SK-N-SH (cell line): ENCODE measurements at regions not wholly inside any gene's neighbourhood (a gene's known extent, or its start where the extent isn't known, plus 50 kb on each side); places are given as distances from the start of the nearest gene placed in this dataset.

Experiments used
- CTCF ChIA-PET: fragments of 300-600, 350-600 bp; formaldehyde crosslinking; extraction: SDS; loops from one replicate; lab custom pipeline; 2021; lab: Yijun Ruan, JAX
- POLR2A ChIA-PET: fragments of 350-600 bp; sonication (Branson Sonifier 250); formaldehyde crosslinking; extraction: SDS; loops from one replicate; lab custom pipeline; 2020; ENCODE audit warnings: antibody characterized with exemption, inconsistent platforms; lab: Yijun Ruan, JAX
- DNase-seq: peaks from one replicate; pipeline ENCODE4 v3.0.0; 2012
- H2AFZ ChIP-seq: fragments of 200-600 bp; sonication (generic); 2 replicates; pipeline ENCODE4 v1.8.1; 2016; ENCODE audit warnings: antibody characterized with exemption, mild to moderate bottlenecking, low read depth
- H3F3A ChIP-seq: fragments of 200-600 bp; sonication (generic); replicated peaks from 2 replicates; pipeline ENCODE3; 2016; ENCODE audit warnings: antibody characterized with exemption, mild to moderate bottlenecking; ENCODE audit not compliant: insufficient read depth
- H3K27ac ChIP-seq, 2 experiments: fragments of 200-500 bp in 1 of 2; fragments of 200-600 bp in 1 of 2; sonication (Bioruptor generic) in 1 of 2; sonication (generic), shearing (Covaris generic) in 1 of 2; 2 replicates each; pipeline versions ENCODE4 v1.5.1 to v1.6.1; 2014 to 2016; ENCODE audit warnings: low read depth in 2 of 2, inconsistent platforms in 1 of 2, low read length in 1 of 2, mild to moderate bottlenecking in 1 of 2, mixed read lengths in 1 of 2
- H3K27me3 ChIP-seq: fragments of 200-600 bp; sonication (generic), shearing (Covaris generic); 2 replicates; pipeline ENCODE4 v1.6.1; 2016; ENCODE audit warnings: mixed run types; ENCODE audit not compliant: insufficient read depth
- H3K36me3 ChIP-seq, 2 experiments: fragments of 200-500 bp in 1 of 2; fragments of 200-600 bp in 1 of 2; sonication (Bioruptor generic) in 1 of 2; sonication (generic) in 1 of 2; replicated peaks in 1 of 2; 2 replicates each; pipeline versions ENCODE3 to v1.5.1; 2014 to 2016; ENCODE audit warnings: low read length in 1 of 2, mild to moderate bottlenecking in 1 of 2; ENCODE audit not compliant: insufficient read depth in 2 of 2, control insufficient read depth in 1 of 2
- H3K4me1 ChIP-seq, 2 experiments: fragments of 200-500 bp in 1 of 2; fragments of 200-600 bp in 1 of 2; sonication (Bioruptor generic) in 1 of 2; sonication (generic), shearing (Covaris generic) in 1 of 2; 2 replicates each; pipeline versions ENCODE4 v1.5.1 to v1.6.1; 2014 to 2016; ENCODE audit warnings: low read depth in 1 of 2, low read length in 1 of 2, mixed run types in 1 of 2; ENCODE audit not compliant: insufficient read depth in 2 of 2, control insufficient read depth in 1 of 2
- H3K4me2 ChIP-seq: fragments of 200-600 bp; sonication (generic), shearing (Covaris generic); 2 replicates; pipeline ENCODE4 v1.6.1; 2017; ENCODE audit warnings: mixed run types
- H3K4me3 ChIP-seq, 2 experiments: fragments of 200-500 bp in 1 of 2; fragments of 200-600 bp in 1 of 2; sonication (Bioruptor generic) in 1 of 2; sonication (generic), shearing (Covaris generic) in 1 of 2; 2 replicates each; pipeline versions ENCODE4 v1.5.1 to v1.8.1; 2014 to 2016; ENCODE audit warnings: low read depth in 2 of 2, inconsistent platforms in 1 of 2, low read length in 1 of 2, mild to moderate bottlenecking in 1 of 2, mixed read lengths in 1 of 2, moderate library complexity in 1 of 2
- H3K79me2 ChIP-seq: fragments of 200-600 bp; sonication (generic); 2 replicates; pipeline ENCODE4 v1.8.1; 2017; ENCODE audit warnings: mild to moderate bottlenecking; ENCODE audit not compliant: insufficient read depth
- H3K9ac ChIP-seq: fragments of 200-600 bp; sonication (generic); 2 replicates; pipeline ENCODE4 v1.6.1; 2017; ENCODE audit warnings: mixed run types
- H3K9me2 ChIP-seq: fragments of 200-600 bp; sonication (generic); 2 replicates; pipeline ENCODE4 v1.6.1; 2017; ENCODE audit warnings: mixed run types
- H3K9me3 ChIP-seq: fragments of 200-600 bp; sonication (generic); 2 replicates; pipeline ENCODE4 v1.6.1; 2017; ENCODE audit warnings: mixed run types, mild to moderate bottlenecking, moderate library complexity
- H4K20me1 ChIP-seq: fragments of 200-600 bp; sonication (generic); 2 replicates; pipeline ENCODE4 v1.6.1; 2017; ENCODE audit warnings: mild to moderate bottlenecking, mixed run types; ENCODE audit not compliant: insufficient read depth
- CHD2 ChIP-seq: fragments of 150-350 bp; IDR thresholded peaks from 2 replicates; pipeline ENCODE4 v1.6.1; 2018; ENCODE audit warnings: low read length; ENCODE audit not compliant: partially characterized antibody
- EP300 ChIP-seq, 2 experiments: IDR thresholded peaks; 2 replicates each; pipeline versions ENCODE4 v1.4.0 to v1.6.1; 2012; ENCODE audit warnings: borderline replicate concordance in 1 of 2, low read depth in 1 of 2, low read length in 1 of 2
- EZH2phosphoT487 ChIP-seq: fragments of 200-600 bp; sonication (generic); IDR thresholded peaks from 2 replicates; pipeline ENCODE4 v1.6.1; 2017; ENCODE audit warnings: low read depth, mixed run types, mild to moderate bottlenecking, antibody characterized with exemption, moderate library complexity, borderline replicate concordance
- FOXJ3 ChIP-seq: sonication (generic); formaldehyde crosslinking; IDR thresholded peaks from 2 replicates; pipeline ENCODE4 v1.5.1; 2020; ENCODE audit warnings: mild to moderate bottlenecking, missing genetic modification reagents
- GABPA ChIP-seq: IDR thresholded peaks from 2 replicates; pipeline ENCODE4 v1.4.0; 2012; ENCODE audit warnings: low read depth, mild to moderate bottlenecking
- GATA2 ChIP-seq: sonication (generic); formaldehyde crosslinking; IDR thresholded peaks from 2 replicates; pipeline ENCODE4 v1.5.0; 2020; ENCODE audit warnings: mild to moderate bottlenecking, missing genetic modification reagents
- JUND ChIP-seq: IDR thresholded peaks from 2 replicates; pipeline ENCODE4 v1.4.0; 2012
- MXI1 ChIP-seq: IDR thresholded peaks from 2 replicates; pipeline ENCODE4 v1.6.1; 2012; ENCODE audit warnings: mild to moderate bottlenecking, low read depth, low read length, improper control_type of control experiment
- NRF1 ChIP-seq: IDR thresholded peaks from 2 replicates; pipeline ENCODE4 v1.6.1; 2012; ENCODE audit warnings: low read depth, mild to moderate bottlenecking, low read length
- POLR2AphosphoS5 ChIP-seq: IDR thresholded peaks from 2 replicates; pipeline ENCODE4 v1.6.1; 2012; ENCODE audit warnings: low read depth, low read length
- RAD21 ChIP-seq: IDR thresholded peaks from 2 replicates; pipeline ENCODE4 v1.6.1; 2012; ENCODE audit warnings: mild to moderate bottlenecking, low read length
- RCOR1 ChIP-seq: fragments of 150-350 bp; IDR thresholded peaks from 2 replicates; pipeline ENCODE4 v1.6.1; 2017; ENCODE audit warnings: antibody characterized with exemption, low read length
- RFX5 ChIP-seq: IDR thresholded peaks from 2 replicates; pipeline ENCODE4 v1.6.1; 2012; ENCODE audit warnings: mild to moderate bottlenecking, improper control_type of control experiment, low read length
- SMC3 ChIP-seq: IDR thresholded peaks from 2 replicates; pipeline ENCODE4 v1.6.1; 2012; ENCODE audit warnings: low read depth, low read length, improper control_type of control experiment
- TAF1 ChIP-seq: IDR thresholded peaks from 2 replicates; pipeline ENCODE4 v1.6.1; 2012; ENCODE audit warnings: low read depth, mild to moderate bottlenecking, low read length, moderate library complexity, borderline replicate concordance
- TCF12 ChIP-seq: IDR thresholded peaks from 2 replicates; pipeline ENCODE4 v1.4.0; 2012
- TEAD4 ChIP-seq: IDR thresholded peaks from 2 replicates; pipeline ENCODE4 v1.4.0; 2012; ENCODE audit warnings: mild to moderate bottlenecking, borderline replicate concordance; ENCODE audit not compliant: insufficient read depth
- YY1 ChIP-seq: IDR thresholded peaks from 2 replicates; pipeline ENCODE4 v1.4.0; 2012; ENCODE audit warnings: low read depth, mild to moderate bottlenecking
- WGBS: methylation state at CpG from one replicate; pipeline ENCODE4 v1.1.6; 2017; ENCODE audit warnings: low lambda C conversion rate; 5-methylcytosine and 5-hydroxymethylcytosine counted together
- TF ChIP-seq, protein P1 (sequence below): IDR thresholded peaks from 2 replicates; pipeline ENCODE4; 2012
- TF ChIP-seq, protein P2 (sequence below): fragments of 200-600 bp; sonication (generic); IDR thresholded peaks from 2 replicates; pipeline ENCODE4 v1.6.1; 2017; ENCODE audit warnings: antibody characterized with exemption, mild to moderate bottlenecking, moderate library complexity
- TF ChIP-seq, protein P3 (sequence below): IDR thresholded peaks from 2 replicates; pipeline ENCODE4 v1.4.0; 2012; ENCODE audit warnings: low read depth
- TF ChIP-seq, protein P4 (sequence below): IDR thresholded peaks from 2 replicates; pipeline ENCODE4 v1.4.0; 2012; ENCODE audit warnings: low read depth, borderline replicate concordance

DNA sequence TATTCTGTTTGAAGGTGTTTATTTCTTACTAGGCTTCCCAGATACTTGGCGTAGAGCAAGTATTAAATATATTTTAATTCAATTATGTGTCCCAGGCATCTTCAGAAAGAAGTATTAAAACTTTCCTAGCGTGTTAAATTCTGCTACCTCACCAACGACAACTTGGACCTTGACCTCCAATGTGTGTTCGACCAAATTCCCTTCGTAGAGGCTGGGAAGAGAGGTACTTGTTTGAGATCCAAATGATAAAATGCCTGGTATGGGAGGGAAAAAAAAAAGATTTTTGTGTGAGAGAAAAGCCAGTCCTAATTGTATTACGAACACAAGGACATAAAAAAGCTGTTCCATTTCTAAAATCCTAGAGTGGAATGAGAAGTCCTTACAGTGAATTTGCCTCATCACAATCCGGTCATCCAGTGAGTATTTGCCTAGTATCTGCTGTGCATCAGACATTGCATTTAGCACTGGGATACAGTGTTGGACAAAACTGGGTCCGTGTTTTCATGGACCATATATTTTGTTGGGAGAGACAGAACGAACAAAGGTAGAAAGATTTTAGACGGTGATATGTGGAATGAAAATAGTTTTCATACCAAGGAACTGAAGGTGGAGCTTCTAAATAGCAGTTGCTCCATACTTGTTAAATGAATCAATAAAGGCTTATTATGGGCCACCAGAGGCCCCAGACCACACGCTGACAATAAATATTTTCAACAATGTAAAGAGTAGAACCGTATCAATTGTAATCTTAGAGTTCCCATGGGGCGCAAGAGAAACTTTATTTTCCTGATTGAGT, 103.1 kb downstream of the KIF4B start:
- Histone ChIP-seq H3K4me3 (no peak overlapping the region), H3K36me3 (no peaks in the 10 kb centered on the region), H3K27me3 (no peaks in the 10 kb centered on the region), H3K9ac (no peak overlapping the region), H3K9me2 (no peaks in the 10 kb centered on the region), H4K20me1 (no peaks in the 10 kb centered on the region), H3K4me1 (no peaks in the 10 kb centered on the region), H3K4me2 (no peak overlapping the region), H3K9me3 (no peaks in the 10 kb centered on the region), H3F3A (no peaks in the 10 kb centered on the region), H3K27ac (no peak overlapping the region), H2AFZ (no peak overlapping the region), H3K79me2 (no peaks in the 10 kb centered on the region)
- ChIA-PET POLR2A (no interaction called here), CTCF (interaction anchor here (1.0 to 1.1 kb wide), 2 partner anchors 15 to 16 kb away, joined by 3 read pairs; no protein-coding TSS in a partner anchor)
- no peak for TF ChIP-seq RAD21
- TF ChIP-seq, protein P1, sequence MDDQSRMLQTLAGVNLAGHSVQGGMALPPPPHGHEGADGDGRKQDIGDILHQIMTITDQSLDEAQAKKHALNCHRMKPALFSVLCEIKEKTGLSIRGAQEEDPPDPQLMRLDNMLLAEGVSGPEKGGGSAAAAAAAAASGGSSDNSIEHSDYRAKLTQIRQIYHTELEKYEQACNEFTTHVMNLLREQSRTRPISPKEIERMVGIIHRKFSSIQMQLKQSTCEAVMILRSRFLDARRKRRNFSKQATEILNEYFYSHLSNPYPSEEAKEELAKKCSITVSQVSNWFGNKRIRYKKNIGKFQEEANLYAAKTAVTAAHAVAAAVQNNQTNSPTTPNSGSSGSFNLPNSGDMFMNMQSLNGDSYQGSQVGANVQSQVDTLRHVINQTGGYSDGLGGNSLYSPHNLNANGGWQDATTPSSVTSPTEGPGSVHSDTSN: no peak
- no peak for TF ChIP-seq RCOR1
- TF ChIP-seq, protein P2, sequence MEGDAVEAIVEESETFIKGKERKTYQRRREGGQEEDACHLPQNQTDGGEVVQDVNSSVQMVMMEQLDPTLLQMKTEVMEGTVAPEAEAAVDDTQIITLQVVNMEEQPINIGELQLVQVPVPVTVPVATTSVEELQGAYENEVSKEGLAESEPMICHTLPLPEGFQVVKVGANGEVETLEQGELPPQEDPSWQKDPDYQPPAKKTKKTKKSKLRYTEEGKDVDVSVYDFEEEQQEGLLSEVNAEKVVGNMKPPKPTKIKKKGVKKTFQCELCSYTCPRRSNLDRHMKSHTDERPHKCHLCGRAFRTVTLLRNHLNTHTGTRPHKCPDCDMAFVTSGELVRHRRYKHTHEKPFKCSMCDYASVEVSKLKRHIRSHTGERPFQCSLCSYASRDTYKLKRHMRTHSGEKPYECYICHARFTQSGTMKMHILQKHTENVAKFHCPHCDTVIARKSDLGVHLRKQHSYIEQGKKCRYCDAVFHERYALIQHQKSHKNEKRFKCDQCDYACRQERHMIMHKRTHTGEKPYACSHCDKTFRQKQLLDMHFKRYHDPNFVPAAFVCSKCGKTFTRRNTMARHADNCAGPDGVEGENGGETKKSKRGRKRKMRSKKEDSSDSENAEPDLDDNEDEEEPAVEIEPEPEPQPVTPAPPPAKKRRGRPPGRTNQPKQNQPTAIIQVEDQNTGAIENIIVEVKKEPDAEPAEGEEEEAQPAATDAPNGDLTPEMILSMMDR: no peak
- TF ChIP-seq RFX5: no peak
- TF ChIP-seq TEAD4: no peak
- no peak for TF ChIP-seq EZH2phosphoT487
- TF ChIP-seq, protein P3, sequence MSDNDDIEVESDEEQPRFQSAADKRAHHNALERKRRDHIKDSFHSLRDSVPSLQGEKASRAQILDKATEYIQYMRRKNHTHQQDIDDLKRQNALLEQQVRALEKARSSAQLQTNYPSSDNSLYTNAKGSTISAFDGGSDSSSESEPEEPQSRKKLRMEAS: no peak
- no peak for TF ChIP-seq SMC3
- no peak for TF ChIP-seq GABPA
- no peak for TF ChIP-seq EP300 (IDR thresholded peaks at IDR 0.05; ENCODE audit: borderline replicate concordance in 1 of 2, low read depth in 1 of 2, low read length in 1 of 2)
- TF ChIP-seq CHD2: no peak
- no peak for TF ChIP-seq JUND
- no peak for DNase-seq
- 39% methylated on average over 13 of the region's 13 CpGs for WGBS

DNA sequence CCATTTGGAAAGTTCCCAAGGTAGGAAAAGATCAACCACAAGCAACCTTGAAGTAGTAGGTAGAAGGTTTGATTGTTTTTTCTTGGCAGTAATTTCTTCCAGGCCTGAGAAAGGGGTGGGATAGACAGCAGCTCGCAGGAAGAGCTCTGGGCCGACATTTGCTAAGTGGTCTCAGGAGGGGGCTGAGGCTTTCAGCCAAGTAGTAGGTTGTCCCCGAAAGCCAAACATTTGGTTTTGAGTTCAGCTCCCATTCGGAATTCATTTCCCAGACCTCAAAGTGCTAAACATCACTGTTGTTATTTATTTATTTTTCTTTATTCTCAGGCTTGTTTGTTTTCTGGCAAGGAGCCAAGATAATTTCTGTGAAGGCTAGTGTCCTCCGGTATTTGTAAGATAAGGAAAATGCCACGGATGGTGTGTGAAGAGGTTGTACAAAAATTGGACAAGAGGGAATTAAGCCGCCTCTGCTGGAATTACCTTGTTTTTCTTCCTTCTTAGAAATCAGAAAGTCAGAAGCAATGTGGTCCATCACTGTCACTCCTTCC, 112.1 kb downstream of the KIF4B start:
- no peak overlapping the region for H3K9ac ChIP-seq
- no peak overlapping the region for H2AFZ ChIP-seq
- H3K4me1 ChIP-seq: no peaks in the 10 kb centered on the region; a peak in 1 of 4 replicates
- 39% methylated on average over 7 of the region's 7 CpGs for WGBS
- H3K9me2 ChIP-seq: no peaks in the 10 kb centered on the region
- POLR2A ChIA-PET: no interaction called here
- H3K4me2 ChIP-seq: no peak overlapping the region
- no peaks in the 10 kb centered on the region for H3K79me2 ChIP-seq
- no peaks in the 10 kb centered on the region for H3K36me3 ChIP-seq
- H3K4me3 ChIP-seq: no peak overlapping the region
- H3K27me3 ChIP-seq: no peaks in the 10 kb centered on the region
- H3K27ac ChIP-seq: no peak overlapping the region
- CTCF ChIA-PET: interaction anchor here (1.0 to 2.2 kb wide), 5 partner anchors 11 to 23 kb away, joined by 3 to 6 read pairs (median 4); no protein-coding TSS in a partner anchor
- H3K9me3 ChIP-seq: no peaks in the 10 kb centered on the region
- DNase-seq: no peak
- no peaks in the 10 kb centered on the region for H4K20me1 ChIP-seq
- H3F3A ChIP-seq: no peaks in the 10 kb centered on the region
- TF ChIP-seq GABPA: no peak
- TF ChIP-seq TEAD4: no peak
- TF ChIP-seq, protein P4, sequence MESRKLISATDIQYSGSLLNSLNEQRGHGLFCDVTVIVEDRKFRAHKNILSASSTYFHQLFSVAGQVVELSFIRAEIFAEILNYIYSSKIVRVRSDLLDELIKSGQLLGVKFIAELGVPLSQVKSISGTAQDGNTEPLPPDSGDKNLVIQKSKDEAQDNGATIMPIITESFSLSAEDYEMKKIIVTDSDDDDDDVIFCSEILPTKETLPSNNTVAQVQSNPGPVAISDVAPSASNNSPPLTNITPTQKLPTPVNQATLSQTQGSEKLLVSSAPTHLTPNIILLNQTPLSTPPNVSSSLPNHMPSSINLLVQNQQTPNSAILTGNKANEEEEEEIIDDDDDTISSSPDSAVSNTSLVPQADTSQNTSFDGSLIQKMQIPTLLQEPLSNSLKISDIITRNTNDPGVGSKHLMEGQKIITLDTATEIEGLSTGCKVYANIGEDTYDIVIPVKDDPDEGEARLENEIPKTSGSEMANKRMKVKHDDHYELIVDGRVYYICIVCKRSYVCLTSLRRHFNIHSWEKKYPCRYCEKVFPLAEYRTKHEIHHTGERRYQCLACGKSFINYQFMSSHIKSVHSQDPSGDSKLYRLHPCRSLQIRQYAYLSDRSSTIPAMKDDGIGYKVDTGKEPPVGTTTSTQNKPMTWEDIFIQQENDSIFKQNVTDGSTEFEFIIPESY: no peak
- TF ChIP-seq, protein P3: no peak
- no peak for TF ChIP-seq GATA2 (CRISPR knock-in tag)
- no peak for TF ChIP-seq POLR2AphosphoS5
- no peak for TF ChIP-seq TCF12
- no peak for TF ChIP-seq RCOR1
- no peak for TF ChIP-seq YY1
- no peak for TF ChIP-seq FOXJ3 (CRISPR knock-in tag)
- no peak for TF ChIP-seq TAF1
- no peak for TF ChIP-seq MXI1
- no peak for TF ChIP-seq EZH2phosphoT487
- no peak for TF ChIP-seq NRF1
